IPS-18c (cell line): ENCODE measurements at regions not wholly inside any gene's neighbourhood (a gene's known extent, or its start where the extent isn't known, plus 50 kb on each side); places are given as distances from the start of the nearest gene placed in this dataset.

ENCODE experiments used
- H3K4me3 ChIP-seq: 2 replicates; pipeline ENCODE4 v1.7.0; 2013; ENCODE audit warnings: low read depth, mild to moderate bottlenecking, low read length, moderate library complexity; ENCODE audit not compliant: insufficient read depth
- H3K9me3 ChIP-seq: one replicate; pipeline ENCODE4 v1.6.1; 2013; ENCODE audit warnings: mild to moderate bottlenecking, low read length, moderate library complexity; ENCODE audit not compliant: control insufficient read depth, insufficient read depth

GRCh38 chr18:72155327-72155726 lies 388.8 kb downstream of the CBLN2 start:
- Histone ChIP-seq H3K4me3 (no peak overlapping the region), H3K9me3 (no peaks in the 10 kb centered on the region)

- H3K4me3 ChIP-seq, result no peak overlapping the region
- H3K9me3 ChIP-seq, result no peaks in the 10 kb centered on the region
These were observed 389.2 kb downstream of the CBLN2 start for GRCh38 chr18:72154926-72155325.

- no peak overlapping the region for H3K4me3 ChIP-seq
These were observed 391.2 kb downstream of the CBLN2 start for GRCh38 chr18:72152935-72153334.

GRCh38 chr18:72147830-72148229 lies 396.3 kb downstream of the CBLN2 start:
- Histone ChIP-seq H3K4me3 (no peak overlapping the region), H3K9me3 (no peaks in the 10 kb centered on the region)

More at GRCh38 chr18:72152935-72153334, 391.2 kb downstream of the CBLN2 start:
- no peaks in the 10 kb centered on the region for H3K9me3 ChIP-seq

- no peaks in the 10 kb centered on the region for H3K9me3 ChIP-seq
- H3K4me3 ChIP-seq, result no peak overlapping the region
These were observed 404.1 kb downstream of the CBLN2 start for GRCh38 chr18:72140007-72140406.

GRCh38 chr18:72128649-72129048 lies 415.5 kb downstream of the CBLN2 start:
- Histone ChIP-seq H3K9me3 (no peaks in the 10 kb centered on the region), H3K4me3 (no peak overlapping the region)

GRCh38 chr18:72122103-72122502 lies 422.0 kb downstream of the CBLN2 start:
- H3K9me3 ChIP-seq, result no peaks in the 10 kb centered on the region
- no peak overlapping the region for H3K4me3 ChIP-seq

- Histone ChIP-seq H3K4me3 (no peak overlapping the region), H3K9me3 (no peaks in the 10 kb centered on the region)
These were observed 425.1 kb downstream of the CBLN2 start for GRCh38 chr18:72119082-72119481.

- Histone ChIP-seq H3K4me3 (no peak overlapping the region), H3K9me3 (no peaks in the 10 kb centered on the region)
These were observed 429.1 kb downstream of the CBLN2 start for GRCh38 chr18:72114801-72115594.

- Histone ChIP-seq H3K4me3 (no peak overlapping the region), H3K9me3 (no peaks in the 10 kb centered on the region)
These were observed 436.3 kb downstream of the CBLN2 start for GRCh38 chr18:72107647-72108383.

- no peaks in the 10 kb centered on the region for H3K9me3 ChIP-seq
- H3K4me3 ChIP-seq, result no peak overlapping the region
These were observed 439.3 kb downstream of the CBLN2 start for GRCh38 chr18:72104851-72105250.

- Histone ChIP-seq H3K4me3 (no peak overlapping the region), H3K9me3 (no peaks in the 10 kb centered on the region)
These were observed 441.7 kb downstream of the CBLN2 start for GRCh38 chr18:72102412-72102811.

- no peak overlapping the region for H3K4me3 ChIP-seq
- H3K9me3 ChIP-seq, result no peaks in the 10 kb centered on the region
These were observed 443.6 kb downstream of the CBLN2 start for GRCh38 chr18:72100465-72101004.

GRCh38 chr18:72091369-72091768 lies 452.8 kb downstream of the CBLN2 start:
- Histone ChIP-seq H3K4me3 (no peak overlapping the region), H3K9me3 (no peaks in the 10 kb centered on the region)

- H3K4me3 ChIP-seq, result no peak overlapping the region
- no peaks in the 10 kb centered on the region for H3K9me3 ChIP-seq
These were observed 454.7 kb downstream of the CBLN2 start for GRCh38 chr18:72089432-72089831.

- no peak overlapping the region for H3K4me3 ChIP-seq
These were observed 457.7 kb downstream of the CBLN2 start for GRCh38 chr18:72086421-72086820.

GRCh38 chr18:72075040-72075439 lies 469.1 kb downstream of the CBLN2 start:
- no peak overlapping the region for H3K4me3 ChIP-seq
- H3K9me3 ChIP-seq, result no peaks in the 10 kb centered on the region

More at GRCh38 chr18:72086421-72086820, 457.7 kb downstream of the CBLN2 start:
- no peaks in the 10 kb centered on the region for H3K9me3 ChIP-seq

GRCh38 chr18:72063001-72063400 lies 481.1 kb downstream of the CBLN2 start:
- no peaks in the 10 kb centered on the region for H3K9me3 ChIP-seq
- no peak overlapping the region for H3K4me3 ChIP-seq
